Ramos (cell line): ENCODE measurements at regions not wholly inside any gene's neighbourhood (a gene's known extent, or its start where the extent isn't known, plus 50 kb on each side); places are given as distances from the start of the nearest gene placed in this dataset.
"Not testable (repeated sequence)": the region's sequence is repeated elsewhere in the genome, so short reads cannot be mapped to it uniquely, and the experiment has no call there.

Source experiments
- in situ Hi-C: fragments of 300-500 bp; cut with MboI; formaldehyde crosslinking; loops from one replicate; pipeline ENCODE4 v1.14.3; 2022; ENCODE audit warnings: low sequenced_read_pairs; ENCODE audit not compliant: unreplicated experiment

GRCh38 chr10:8128511-8128910 is 74.0 kb downstream of the GATA3 start:
- in situ Hi-C loops = no loop called here

GRCh38 chr10:8129438-8129837 is 75.0 kb downstream of the GATA3 start:
- in situ Hi-C loops = no loop called here

- in situ Hi-C loops = no loop called here
Observed at GRCh38 chr10:8130973-8131911, 76.8 kb downstream of the GATA3 start.

- in situ Hi-C loops = no loop called here
Observed at GRCh38 chr10:8133146-8133545, 78.7 kb downstream of the GATA3 start.

GRCh38 chr10:8136736-8137135 is 82.2 kb downstream of the GATA3 start:
- in situ Hi-C loops = no loop called here

- in situ Hi-C loops = no loop called here
Observed at GRCh38 chr10:8137272-8137681, 82.8 kb downstream of the GATA3 start.

- in situ Hi-C loops = no loop called here
Observed at GRCh38 chr10:8137726-8138125, 83.2 kb downstream of the GATA3 start.

- in situ Hi-C loops = no loop called here
Observed at GRCh38 chr10:8138471-8138870, 84.0 kb downstream of the GATA3 start.

GRCh38 chr10:8144496-8144895 is 90.0 kb downstream of the GATA3 start:
- in situ Hi-C loops = no loop called here

GRCh38 chr10:8146650-8147049 is 92.2 kb downstream of the GATA3 start:
- in situ Hi-C loops = no loop called here

GRCh38 chr10:8149991-8150390 is 95.5 kb downstream of the GATA3 start:
- in situ Hi-C loops = no loop called here

- in situ Hi-C loops = no loop called here
Observed at GRCh38 chr10:8150401-8150905, 96.0 kb downstream of the GATA3 start.

- in situ Hi-C loops = no loop called here
Observed at GRCh38 chr10:8151086-8151485, 96.6 kb downstream of the GATA3 start.

- in situ Hi-C loops = no loop called here
Observed at GRCh38 chr10:8156918-8157317, 102.4 kb downstream of the GATA3 start.

GRCh38 chr10:8158193-8159071 is 103.9 kb downstream of the GATA3 start:
- in situ Hi-C loops = no loop called here

- in situ Hi-C loops = no loop called here
Observed at GRCh38 chr10:8159341-8160165, 105.1 kb downstream of the GATA3 start.

GRCh38 chr10:8163824-8164223 is 109.3 kb downstream of the GATA3 start:
- in situ Hi-C loops = no loop called here

- in situ Hi-C loops = not testable (repeated sequence)
Observed at GRCh38 chr10:8164640-8165039, 110.2 kb downstream of the GATA3 start.

- in situ Hi-C loops = no loop called here
Observed at GRCh38 chr10:8168836-8169235, 114.3 kb downstream of the GATA3 start.

GRCh38 chr10:8171008-8171407 is 116.5 kb downstream of the GATA3 start:
- in situ Hi-C loops = no loop called here
